Bone marrow (tissue), 2 donors: ENCODE measurements at regions not wholly inside any gene's neighbourhood (a gene's known extent, or its start where the extent isn't known, plus 50 kb on each side); places are given as distances from the start of the nearest gene placed in this dataset.
"Not testable (repeated sequence)": the region's sequence is repeated elsewhere in the genome, so short reads cannot be mapped to it uniquely, and the experiment has no call there.

ENCODE experiments used
- DNase-seq, 2 donors: peaks; one replicate each; lab custom pipeline; 2025; lab: John Stamatoyannopoulos, UW

DNA sequence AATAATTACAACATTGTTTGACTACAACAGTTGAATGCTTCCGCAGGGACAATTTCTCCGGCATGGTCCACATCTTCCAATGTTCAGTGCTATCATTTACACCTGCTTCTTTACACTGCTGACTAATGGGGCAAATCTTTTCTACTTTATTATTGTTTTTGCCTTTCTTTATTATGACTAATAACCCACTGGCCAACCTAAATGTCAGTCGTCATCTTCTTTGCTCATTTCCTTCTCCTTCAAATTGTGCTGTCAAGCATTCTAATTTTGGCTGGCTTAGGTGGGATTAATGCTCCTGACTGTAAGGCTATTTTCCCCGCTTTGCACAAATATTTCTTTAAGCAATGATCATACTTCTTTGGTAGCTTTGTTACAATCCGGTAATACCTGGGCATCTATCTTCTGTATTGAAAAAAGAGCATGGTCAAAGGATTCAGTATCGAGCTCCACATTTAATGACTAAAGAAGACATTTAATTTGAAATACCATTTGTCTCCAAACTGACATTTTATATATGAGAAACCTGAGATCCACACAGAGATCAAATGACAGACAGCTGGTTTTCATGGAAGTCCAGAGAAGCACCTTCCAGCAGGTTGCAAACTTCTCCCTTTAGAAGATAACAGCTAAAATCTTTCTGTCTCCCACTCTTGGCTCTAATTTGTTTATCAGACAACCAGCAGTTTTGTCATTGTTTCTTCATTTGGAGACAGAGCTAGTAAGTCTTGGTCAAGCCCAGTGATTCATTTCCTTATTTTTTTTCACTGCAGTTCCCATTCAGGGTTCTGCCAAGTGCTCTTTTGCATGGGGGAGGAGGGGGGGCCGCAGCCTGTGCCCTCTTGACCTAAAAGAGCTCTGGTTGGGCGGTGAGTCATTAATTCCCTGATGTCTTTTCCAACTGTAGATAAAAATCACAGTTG, 132.9 kb downstream of the SOCS6 start:
- DNase-seq = peak in 1 of 2 donors; percentile 32

DNA sequence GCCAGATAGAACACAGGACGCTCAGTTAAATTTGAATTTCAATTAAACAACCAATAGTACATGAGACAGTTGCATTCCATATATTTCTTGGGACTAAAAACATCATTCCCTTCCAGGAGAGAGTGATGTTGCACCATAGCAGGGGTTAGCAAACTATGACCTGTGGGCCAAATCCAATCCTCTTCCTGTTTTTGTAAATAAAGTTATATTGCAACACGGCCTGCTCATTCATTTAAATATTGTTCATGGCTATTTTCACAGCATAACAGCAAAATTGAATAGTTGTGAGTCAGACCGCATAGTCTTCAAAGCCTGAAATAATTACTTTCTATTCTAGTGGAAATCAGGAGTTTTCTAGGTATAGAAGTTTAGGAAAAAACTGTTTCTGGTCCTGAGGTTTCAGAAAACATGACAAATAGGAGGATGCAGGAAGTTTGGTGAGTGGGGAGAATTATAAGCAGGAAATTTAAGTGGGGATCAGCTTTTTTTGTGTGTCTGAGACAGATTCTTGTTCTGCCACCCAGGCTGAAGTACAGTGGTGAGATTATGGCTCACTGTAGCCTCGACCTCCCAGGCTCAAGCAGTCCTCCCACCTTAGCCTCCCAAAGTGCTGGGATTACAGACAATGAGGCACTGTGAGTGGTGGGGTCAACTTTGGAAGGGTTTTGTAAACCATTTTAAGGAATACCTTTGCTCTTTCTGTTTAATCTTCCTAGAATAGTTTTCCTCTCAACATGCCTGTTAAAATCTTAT, 131.5 kb downstream of the SOCS6 start:
- no peak for DNase-seq

DNA sequence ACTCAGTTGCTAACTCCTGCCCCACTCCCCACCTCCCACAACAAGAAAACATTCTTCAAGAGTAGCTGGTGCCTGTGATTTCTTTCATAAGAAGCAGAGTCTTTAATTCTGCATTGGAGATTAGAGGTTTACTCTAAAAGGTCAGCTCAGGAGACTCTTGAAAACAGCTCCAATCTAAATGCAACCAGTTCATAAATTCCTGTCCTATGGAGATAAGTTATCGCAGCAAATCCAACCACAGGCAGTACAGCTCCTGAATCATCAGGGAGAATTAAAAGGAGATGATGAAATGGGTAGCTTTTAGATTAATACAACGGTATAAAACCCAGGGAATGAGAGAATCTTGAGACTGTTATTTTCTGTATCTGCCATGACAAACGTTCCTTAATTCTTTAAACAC, 130.7 kb downstream of the SOCS6 start:
- DNase-seq = no peak

DNA sequence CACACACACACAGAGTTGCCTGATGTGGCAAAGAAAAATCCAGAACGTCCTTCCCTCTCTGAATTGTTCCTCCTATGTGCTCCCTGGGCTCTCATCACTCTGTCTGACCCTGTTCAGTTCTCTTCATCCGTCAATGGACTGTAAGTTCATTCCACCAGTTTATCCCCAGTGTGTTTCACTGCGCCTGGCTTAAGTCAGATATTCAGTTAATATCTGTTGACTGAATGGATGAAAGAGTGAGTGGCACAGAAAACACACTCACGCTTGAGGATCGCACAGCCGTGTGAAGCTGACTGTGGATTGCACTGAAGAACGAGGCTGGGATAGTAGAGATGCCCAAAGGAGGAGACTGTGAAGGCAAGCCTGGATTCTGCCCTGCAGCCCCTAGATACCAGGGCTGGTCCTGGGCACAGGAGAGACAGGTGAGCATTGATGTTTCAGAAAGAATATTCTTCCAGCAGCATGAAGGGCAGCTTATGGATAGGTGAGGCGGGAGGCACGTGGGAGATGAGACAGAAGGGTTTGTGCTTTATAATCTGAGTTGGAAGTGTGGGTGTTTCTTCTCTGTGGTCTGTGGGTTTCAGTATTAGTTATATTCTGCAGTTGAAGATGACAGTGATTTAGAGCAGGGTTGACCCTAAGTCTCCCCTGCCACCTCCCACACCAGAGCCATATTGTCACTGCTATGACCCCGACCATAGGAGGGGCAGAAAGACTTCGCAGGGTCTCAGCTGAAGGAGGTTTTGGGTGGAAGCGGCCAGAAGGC, 129.9 kb downstream of the SOCS6 start:
- no peak for DNase-seq

DNA sequence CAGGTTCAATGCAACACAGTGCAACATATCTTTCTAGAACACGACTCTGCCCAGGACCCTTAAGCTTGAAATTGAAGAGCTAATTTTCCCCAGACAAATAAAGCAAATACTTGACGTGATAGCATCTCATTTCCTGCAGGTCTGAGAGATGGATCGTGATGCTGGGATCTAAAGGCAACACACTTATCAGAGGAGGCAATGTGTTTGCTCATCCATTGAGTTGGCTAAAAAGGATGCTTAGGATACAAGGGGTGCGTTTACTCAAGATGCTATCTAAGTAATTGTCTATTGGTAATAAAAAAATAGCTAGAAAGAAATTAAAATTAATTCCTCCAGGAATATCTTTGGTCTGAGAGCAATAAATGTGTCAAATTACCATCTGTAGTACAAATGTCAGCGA, 129.0 kb downstream of the SOCS6 start:
- no peak for DNase-seq

DNA sequence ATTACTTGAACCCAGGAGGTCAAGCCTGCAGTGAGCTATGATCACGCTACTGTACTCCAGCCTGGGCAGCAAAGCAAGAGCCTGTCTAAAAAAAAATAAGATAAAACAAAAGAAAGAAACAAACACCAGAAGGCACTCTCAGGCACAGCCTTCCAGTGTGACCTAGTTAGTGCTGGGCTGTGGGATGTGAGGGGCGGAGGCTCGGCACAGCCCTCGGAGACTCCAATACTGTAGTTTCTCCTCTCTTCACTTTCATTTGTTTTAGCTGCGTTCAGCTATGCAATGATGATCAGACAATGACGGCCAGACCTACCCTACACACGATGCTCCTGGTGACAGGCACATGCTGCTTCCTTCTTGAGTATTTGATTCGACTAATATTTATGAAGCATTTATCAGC, 127.7 kb downstream of the SOCS6 start:
- no peak for DNase-seq

DNA sequence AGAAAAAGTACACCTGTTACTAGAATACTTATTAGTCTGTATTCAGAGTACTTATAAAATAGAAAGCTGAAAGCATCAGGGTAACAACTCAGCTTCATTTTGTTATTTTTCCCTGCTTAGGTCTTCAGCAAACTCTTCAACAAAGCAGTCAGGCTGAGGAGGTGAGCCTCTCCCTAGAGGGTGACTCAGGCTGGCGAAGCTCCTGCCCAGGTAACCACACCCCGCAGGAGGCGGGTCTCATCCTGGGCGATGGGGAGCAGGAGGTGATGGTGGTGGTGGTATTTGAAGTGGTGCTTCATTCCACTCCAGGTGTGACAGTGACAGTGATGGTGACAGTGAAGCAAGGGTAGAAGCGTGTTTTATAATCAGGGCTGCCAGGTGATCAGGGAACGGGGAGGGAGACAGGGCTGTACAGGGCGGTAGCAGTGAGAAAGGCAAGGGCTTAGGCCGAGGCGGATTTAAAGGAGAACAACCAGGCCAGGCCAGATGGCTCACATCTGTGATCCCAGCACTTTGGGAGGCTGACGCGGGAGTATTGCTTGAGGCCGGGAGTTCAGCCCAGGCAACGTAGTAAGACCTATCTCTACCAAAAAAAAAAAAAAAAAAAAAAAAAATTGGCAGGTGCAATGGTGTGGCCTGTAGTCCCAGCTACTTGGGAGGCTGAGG, 127.1 kb downstream of the SOCS6 start:
- no peak for DNase-seq

DNA sequence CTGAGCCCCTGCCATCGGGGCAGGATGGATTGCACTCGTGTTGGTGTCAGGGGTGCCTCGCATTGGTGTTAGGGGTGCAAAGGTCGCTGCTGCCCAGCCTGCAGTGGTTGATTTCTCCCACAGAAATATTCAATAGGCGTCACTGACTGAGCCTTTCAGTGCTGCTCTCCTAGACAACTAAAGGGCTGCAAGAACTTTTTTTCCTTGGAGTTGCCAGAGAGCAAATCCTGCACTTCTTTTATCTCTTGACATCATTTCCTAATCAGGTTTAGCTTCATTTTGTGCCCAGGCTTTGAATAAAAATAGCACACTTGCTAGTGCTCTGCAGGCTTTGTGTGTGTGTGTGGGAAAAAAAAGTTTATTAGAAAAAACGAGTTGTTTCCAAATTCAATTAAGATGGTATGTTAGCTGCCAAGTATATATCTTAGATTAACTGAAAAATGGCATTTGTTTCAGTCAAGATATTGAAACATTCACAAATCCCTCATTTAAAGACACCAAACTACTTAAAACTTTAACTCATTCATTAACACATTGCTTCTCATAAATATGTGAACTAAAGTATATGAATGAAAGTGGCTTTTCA, 125.6 kb downstream of the SOCS6 start:
- no peak for DNase-seq

DNA sequence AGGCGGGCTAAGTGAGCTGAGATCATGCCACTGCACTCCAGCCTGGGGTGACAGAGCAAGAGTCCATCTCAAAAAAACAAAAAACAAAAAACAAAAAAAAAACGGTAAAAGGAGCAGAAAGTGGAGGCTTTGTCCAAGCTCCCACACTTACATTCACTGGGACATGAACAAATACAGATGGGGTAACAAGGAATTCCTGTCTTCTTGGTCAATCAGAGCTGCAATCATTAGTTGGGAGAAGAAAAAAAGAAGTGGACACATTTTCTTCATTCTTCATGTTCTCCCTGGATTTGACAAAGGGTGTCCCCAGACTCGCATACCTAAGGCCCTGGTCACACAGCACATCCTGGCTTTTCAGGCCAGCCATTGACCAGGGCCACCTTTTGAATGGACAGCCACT, 124.6 kb downstream of the SOCS6 start:
- no peak for DNase-seq

DNA sequence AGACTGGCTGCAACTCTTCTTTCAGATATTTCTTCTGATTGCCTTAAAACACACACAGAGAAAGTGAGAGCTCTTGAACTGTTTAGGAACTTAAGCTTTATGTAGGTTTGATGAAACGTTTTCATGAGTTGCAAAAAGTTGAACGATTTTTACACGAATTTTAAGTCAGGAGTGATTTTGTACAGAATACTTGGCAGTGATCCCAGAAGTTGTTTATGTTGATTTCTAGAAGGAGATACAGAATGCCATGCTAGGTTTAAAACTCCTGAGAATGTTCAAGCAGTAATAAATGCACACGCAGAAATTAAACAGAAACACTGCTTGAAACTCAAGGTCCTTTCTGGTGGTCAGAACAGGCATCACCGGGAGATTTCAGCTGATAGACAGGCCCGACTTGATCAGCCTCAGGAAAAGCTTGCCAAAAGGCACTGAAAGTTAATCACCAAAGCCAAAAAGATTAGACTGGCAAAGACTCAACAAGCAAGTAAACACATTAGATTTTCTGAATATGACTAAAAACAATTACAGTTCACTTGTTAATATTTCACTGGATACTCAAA, 123.1 kb downstream of the SOCS6 start:
- no peak for DNase-seq

DNA sequence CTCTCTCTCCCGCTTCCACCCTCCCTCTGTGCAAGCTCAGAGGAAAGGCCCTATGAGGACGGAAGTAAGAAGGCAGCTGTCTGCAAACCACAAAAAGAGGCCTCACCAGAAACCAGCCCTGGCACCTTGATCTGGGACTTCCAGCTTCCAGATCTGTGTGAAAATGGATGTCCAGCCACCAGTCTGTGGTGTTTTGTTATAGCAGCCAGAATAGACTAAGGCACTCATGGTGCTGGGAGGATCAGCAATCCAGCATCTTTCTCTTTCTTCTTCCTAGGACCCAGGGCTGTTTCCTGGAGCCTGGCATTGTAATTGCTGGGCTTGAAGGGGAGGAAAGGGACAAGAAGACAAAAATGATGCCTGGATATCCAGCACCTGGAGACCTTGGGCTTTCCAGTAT, 122.5 kb downstream of the SOCS6 start:
- DNase-seq = no peak

DNA sequence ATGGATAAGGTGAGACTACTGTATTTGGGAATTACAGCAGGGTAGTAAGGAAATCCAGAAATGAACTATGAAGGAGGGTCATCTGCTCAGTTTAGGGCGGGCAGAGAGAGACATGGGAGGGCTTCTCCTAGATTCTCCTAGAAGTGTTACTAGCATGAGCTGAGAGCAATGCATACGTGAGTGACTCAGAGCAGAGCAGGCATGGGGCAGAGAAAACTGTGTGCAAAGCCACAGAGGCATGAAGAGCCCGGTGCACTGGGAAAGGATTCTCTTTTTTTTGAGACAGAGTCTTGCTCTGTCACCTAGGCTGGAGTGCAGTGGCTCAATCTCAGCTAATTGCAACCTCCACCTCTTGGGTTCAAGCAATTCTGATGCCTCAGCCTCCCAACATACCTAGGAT, 116.2 kb downstream of the SOCS6 start:
- DNase-seq = no peak

DNA sequence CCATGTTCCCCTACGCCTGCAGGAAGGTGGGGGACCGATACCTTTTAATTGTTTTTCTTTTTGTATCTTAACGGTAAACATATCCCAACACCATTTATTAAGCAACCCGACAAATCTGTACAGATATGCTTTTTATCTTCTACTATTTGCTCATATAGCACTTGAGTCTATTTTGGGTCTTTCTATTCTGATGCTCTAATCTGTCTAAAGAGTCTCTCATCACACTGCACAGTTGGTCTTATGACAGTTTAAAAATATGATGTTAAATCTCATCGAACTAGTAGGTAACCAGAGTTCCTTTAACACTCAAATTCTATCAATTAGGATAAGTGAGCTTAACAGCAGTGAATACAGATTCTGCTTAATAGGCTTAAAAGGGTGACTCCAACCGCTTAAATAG, 111.6 kb downstream of the SOCS6 start:
- no peak for DNase-seq

DNA sequence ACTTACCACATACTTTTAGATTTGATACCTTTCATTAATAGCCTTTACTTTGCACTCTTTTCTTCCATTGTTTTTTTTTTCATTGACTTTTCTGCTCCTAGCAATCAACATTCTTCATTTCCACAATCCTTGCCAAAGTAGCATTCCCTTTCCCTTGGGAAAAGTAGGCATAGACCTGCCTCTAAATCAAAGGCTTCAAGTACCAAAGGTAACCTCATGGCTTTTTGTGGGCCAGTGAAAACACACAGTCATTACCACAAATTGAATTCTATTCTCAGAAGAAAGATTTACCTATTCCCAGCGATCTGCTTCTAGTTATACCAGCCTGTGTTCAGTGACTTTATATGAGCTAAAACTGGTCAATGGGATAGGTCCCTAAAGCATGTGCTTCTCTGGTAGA, 109.2 kb downstream of the SOCS6 start:
- DNase-seq = no peak

DNA sequence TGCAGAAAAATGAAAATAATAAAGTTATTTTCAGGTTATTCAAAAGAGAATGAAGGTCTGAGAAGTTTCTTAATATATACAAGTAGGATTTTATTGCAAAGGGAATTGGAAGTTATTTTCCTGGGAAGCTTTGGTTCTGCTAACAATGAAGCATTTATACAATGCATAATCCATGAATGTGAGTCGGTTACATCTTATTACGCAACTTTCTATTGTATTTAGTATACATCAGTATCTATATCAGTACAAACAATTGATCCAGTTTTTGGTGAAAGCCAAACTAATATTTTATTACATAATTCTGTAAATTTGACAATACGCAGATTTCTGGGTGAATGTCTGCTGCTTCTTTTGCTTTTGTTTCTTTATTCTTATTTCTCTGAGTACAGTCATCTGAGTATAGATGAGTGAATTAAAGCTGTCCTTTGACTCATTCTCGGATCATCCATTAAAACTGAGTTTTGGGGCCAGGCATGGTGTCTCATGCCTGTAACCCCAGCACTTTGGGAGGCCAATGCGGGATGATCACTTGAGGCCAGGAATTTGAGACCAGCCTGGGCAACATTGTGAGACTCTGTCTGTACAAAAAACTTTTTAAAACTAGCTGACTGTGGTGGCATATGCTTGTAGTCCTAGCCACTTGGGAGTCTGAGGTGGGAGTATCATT, 108.5 kb downstream of the SOCS6 start:
- DNase-seq = no peak

DNA sequence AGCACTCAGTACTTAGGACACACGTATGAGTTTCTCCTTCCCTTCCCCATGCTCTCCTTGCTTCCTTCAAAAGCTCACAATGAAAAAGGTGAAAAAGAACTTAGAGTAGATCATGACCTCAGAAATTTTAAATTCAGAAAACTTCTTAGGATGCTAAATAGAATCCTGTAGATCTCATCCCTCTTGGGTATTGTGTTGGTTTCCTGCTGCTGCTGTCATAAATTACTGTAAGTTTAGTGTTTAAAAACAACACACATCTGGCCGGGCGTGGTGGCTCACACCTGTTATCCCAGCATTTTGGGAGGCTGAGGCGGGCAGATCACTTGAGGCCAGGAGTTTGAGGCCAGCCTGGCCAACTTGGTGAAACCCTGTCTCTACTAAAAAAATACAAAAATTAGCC, 106.9 kb downstream of the SOCS6 start:
- DNase-seq = not testable (repeated sequence)

DNA sequence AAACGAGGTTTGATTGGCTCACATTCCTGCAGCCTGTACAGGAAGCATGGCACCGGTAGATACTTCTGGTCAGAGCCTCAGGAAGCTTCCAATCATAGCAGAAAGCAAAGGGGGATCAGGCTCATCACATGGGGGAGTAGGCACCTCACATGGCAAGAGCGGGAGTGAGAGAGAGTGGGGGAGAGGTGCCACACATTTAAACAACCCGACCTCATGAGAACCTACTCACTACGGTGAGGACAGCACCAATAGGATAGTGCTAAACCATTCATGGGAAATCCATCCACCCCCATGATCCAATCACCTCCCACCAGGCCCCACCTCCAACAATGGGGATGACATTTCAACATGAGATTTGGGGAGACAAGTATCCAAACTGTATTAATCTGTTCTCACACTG, 105.8 kb downstream of the SOCS6 start:
- no peak for DNase-seq

DNA sequence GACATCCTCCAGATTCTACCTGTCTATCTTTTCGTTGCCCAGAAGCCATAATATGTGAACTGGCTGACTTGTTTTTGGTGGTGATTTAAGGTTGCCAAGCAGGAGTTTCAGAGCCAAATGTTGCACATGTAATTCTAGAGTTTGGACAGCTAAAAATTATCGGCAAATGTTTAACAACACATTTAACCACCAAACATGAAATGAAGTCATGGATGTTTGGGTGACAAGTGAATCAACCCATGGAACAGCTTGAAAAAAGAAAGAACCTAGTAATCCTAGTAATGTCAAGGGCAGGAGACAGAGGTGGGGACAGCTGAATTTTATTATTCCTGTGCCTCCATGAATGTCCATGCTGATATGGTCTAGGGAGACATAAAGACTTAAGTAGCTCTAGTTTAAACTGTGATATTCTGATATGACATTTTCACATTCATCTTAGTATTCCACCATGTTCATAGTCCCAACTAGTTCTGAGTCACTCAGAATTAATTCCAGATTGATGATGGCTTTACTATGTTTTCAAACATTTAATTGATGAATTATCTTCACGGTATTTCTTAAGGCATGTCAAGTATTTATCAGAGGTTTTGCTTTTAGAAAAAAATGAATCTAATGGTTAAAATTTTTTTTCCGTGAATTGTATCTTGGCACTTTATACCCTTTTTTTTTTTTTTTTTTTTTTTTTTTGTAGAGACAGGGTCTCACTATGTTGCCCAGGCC, 101.7 kb downstream of the SOCS6 start:
- DNase-seq = no peak

DNA sequence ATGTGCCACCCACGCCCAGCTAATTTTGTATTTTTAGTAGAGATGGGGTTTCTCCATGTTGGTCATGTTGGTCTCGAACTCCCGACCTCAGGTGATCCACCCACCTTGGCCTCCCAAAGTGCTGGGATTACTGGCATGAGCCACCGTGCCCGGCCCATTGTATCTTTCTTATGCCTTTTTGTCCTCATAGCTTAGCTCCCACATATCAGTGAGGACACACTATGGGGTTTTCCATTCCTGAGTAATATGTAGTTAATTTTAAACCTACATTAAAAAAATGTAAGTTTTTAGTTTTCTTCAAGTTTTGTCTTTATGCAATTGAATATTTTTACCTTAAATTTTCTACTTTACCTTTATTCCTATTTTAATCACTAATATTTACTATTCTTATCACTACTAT, 100.2 kb downstream of the SOCS6 start:
- DNase-seq = not testable (repeated sequence)

DNA sequence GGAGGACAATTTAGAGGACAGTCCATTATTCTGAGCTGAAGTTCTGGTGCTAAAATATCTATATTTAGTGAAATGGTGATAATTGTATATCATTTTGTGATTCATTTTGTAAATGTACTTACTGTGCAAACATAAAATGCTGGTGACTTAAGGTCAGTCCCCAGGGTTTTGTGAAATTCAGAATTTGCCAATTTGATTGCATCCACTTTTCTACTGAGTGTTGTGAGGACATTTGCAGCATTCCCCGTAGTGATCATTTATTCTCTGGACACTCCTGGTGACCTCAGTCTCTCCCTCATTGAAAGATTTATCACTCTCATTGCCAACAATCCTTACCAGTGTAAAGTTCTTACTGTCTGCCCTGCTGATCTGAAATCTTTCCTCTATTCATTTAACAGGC, 98.2 kb downstream of the SOCS6 start:
- DNase-seq = no peak
